ENCODE measurements at regions not wholly inside any gene's neighbourhood (a gene's known extent, or its start where the extent isn't known, plus 50 kb on each side); places are given as distances from the start of the nearest gene placed in this dataset.

GRCh38 chr4:72893354-72894066 lies 176.0 kb downstream of the COX18 start:
- Histone ChIP-seq H3K36me3 (ENCODE audit: control insufficient read depth in 4 of 4, insufficient read depth in 3 of 4, low read depth in 1 of 4, low read length in 3 of 4) (no peaks in the 10 kb centered on the region), H3K9me3 (ENCODE audit: control insufficient read depth in 4 of 4, low read length in 3 of 4) (no peaks in the 10 kb centered on the region), H3K27ac (ENCODE audit: low read depth in 1 of 2, low read length in 2 of 2) (no peak overlapping the region), H3K9ac (ENCODE audit: low read depth in 1 of 2, low read length in 2 of 2) (no peak overlapping the region), H3K4me1 (ENCODE audit: control insufficient read depth in 4 of 4, insufficient read depth in 4 of 4, low read length in 3 of 4) (peaks cover 0 to 7% (median 3%) of the 10 kb centered on the region in 4 donors), H3K4me3 (ENCODE audit: low read depth in 1 of 3, low read length in 3 of 3) (no peak overlapping the region), H3K27me3 (ENCODE audit: control insufficient read depth in 4 of 4, insufficient read depth in 4 of 4, low read length in 3 of 4) (no peaks in the 10 kb centered on the region)
- WGBS: 42% methylated on average over 2 of the region's 2 CpGs
- DNase-seq (ENCODE audit: low spot score): no peak
- TF ChIP-seq SP1 (IDR thresholded peaks at IDR 0.05) (no peak), TAF1 (conservative IDR thresholded peaks at IDR 0.05) (no peak)

DNA sequence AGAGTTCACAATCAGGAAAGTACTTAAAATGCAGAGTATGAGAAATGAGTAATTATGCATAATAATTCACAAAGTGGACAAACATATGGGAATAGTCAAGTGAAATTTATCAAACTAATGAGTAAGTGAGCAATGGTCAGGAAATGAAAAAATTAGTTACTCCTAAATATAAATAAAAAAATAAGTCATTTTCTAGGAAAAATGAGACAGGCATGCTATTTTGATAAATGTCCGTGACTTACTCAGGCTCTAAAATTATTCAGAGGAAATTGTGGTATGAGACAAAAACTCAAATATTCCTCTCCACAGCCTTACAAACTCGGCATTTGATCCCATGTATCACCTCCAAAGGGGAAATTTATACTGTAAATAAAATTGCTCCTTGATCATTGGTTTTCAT lies 181.2 kb downstream of the COX18 start:
- Histone ChIP-seq H3K9ac (ENCODE audit: low read depth in 1 of 2, low read length in 2 of 2) (no peak overlapping the region), H3K9me3 (ENCODE audit: control insufficient read depth in 4 of 4, low read length in 3 of 4) (no peaks in the 10 kb centered on the region), H3K4me1 (ENCODE audit: control insufficient read depth in 4 of 4, insufficient read depth in 4 of 4, low read length in 3 of 4) (peaks cover 0 to 2% (median under 1%) of the 10 kb centered on the region in 4 donors), H3K36me3 (ENCODE audit: control insufficient read depth in 4 of 4, insufficient read depth in 3 of 4, low read depth in 1 of 4, low read length in 3 of 4) (no peaks in the 10 kb centered on the region), H3K4me3 (ENCODE audit: low read depth in 1 of 3, low read length in 3 of 3) (no peak overlapping the region), H3K27ac (ENCODE audit: low read depth in 1 of 2, low read length in 2 of 2) (no peak overlapping the region), H3K27me3 (ENCODE audit: control insufficient read depth in 4 of 4, insufficient read depth in 4 of 4, low read length in 3 of 4) (no peaks in the 10 kb centered on the region)
- DNase-seq (ENCODE audit: low spot score): no peak
- TF ChIP-seq REST (IDR thresholded peaks at IDR 0.05) (no peak), HNF4A (conservative IDR thresholded peaks at IDR 0.05) (no peak), TAF1 (conservative IDR thresholded peaks at IDR 0.05) (no peak), FOXA1 (IDR thresholded peaks at IDR 0.05) (no peak), RAD21 (IDR thresholded peaks at IDR 0.05) (no peak), FOXA2 (IDR thresholded peaks at IDR 0.05) (no peak), HNF4G (IDR thresholded peaks at IDR 0.05) (no peak), JUND (IDR thresholded peaks at IDR 0.05) (no peak)
- TF ChIP-seq, protein P1, sequence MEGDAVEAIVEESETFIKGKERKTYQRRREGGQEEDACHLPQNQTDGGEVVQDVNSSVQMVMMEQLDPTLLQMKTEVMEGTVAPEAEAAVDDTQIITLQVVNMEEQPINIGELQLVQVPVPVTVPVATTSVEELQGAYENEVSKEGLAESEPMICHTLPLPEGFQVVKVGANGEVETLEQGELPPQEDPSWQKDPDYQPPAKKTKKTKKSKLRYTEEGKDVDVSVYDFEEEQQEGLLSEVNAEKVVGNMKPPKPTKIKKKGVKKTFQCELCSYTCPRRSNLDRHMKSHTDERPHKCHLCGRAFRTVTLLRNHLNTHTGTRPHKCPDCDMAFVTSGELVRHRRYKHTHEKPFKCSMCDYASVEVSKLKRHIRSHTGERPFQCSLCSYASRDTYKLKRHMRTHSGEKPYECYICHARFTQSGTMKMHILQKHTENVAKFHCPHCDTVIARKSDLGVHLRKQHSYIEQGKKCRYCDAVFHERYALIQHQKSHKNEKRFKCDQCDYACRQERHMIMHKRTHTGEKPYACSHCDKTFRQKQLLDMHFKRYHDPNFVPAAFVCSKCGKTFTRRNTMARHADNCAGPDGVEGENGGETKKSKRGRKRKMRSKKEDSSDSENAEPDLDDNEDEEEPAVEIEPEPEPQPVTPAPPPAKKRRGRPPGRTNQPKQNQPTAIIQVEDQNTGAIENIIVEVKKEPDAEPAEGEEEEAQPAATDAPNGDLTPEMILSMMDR (IDR thresholded peaks at IDR 0.05; ENCODE audit: low read depth, low read length, missing input control): no peak
- WGBS: 79% methylated on average over 2 of the region's 2 CpGs

DNA sequence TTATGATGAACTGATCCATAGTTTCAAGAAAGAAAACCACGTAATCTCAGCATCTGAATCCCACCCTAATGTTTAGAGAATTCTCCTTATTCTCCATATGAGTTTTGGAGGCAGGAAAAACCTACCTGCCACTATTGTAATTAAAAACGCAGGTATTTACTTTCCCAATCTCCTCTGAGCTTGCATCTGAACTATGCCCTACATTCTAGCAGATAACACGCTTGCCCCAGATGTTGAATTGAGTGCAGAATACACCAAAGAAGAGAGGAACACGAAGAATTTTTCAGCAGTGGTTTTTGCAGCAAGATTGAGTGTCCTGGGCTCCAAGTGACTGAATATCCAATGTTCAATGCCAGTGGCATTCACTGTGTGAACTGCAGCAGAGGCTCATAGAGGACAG lies 182.4 kb downstream of the COX18 start:
- WGBS: 26% methylated on average over 4 of the region's 4 CpGs
- TF ChIP-seq HNF4G (IDR thresholded peaks at IDR 0.05) (no peak), FOXA2 (IDR thresholded peaks at IDR 0.05) (peak; percentile 28), RXRA (IDR thresholded peaks at IDR 0.05) (peak; percentile 40 to 71), HNF4A (conservative IDR thresholded peaks at IDR 0.05) (peak in 1 of 2 donors; percentile 16)
- Histone ChIP-seq H3K27me3 (ENCODE audit: control insufficient read depth in 4 of 4, insufficient read depth in 4 of 4, low read length in 3 of 4) (no peaks in the 10 kb centered on the region), H3K4me3 (ENCODE audit: low read depth in 1 of 3, low read length in 3 of 3) (no peak overlapping the region), H3K9me3 (ENCODE audit: control insufficient read depth in 4 of 4, low read length in 3 of 4) (no peaks in the 10 kb centered on the region), H3K4me1 (ENCODE audit: control insufficient read depth in 4 of 4, insufficient read depth in 4 of 4, low read length in 3 of 4) (no peaks in the 10 kb centered on the region), H3K36me3 (ENCODE audit: control insufficient read depth in 4 of 4, insufficient read depth in 3 of 4, low read depth in 1 of 4, low read length in 3 of 4) (no peaks in the 10 kb centered on the region), H3K9ac (ENCODE audit: low read depth in 1 of 2, low read length in 2 of 2) (no peak overlapping the region), H3K27ac (ENCODE audit: low read depth in 1 of 2, low read length in 2 of 2) (no peak overlapping the region)
- no peak for DNase-seq (ENCODE audit: low spot score)
